ENCODE measurements at regions not wholly inside any gene's neighbourhood (a gene's known extent, or its start where the extent isn't known, plus 50 kb on each side); places are given as distances from the start of the nearest gene placed in this dataset.

- no peak for DNase-seq (ENCODE audit: low read depth, low spot score)
- no peaks in the 10 kb centered on the region; a peak in 1 of 4 replicates for H3K27me3 ChIP-seq (replicated peaks in 1 of 2; ENCODE audit: control insufficient read depth in 2 of 2, insufficient read depth in 2 of 2, low read length in 1 of 2)
- H3K79me2 ChIP-seq (ENCODE audit: control insufficient read depth, insufficient read depth, low read length): no peaks in the 10 kb centered on the region
- H2AFZ ChIP-seq (ENCODE audit: control insufficient read depth, low read depth, low read length): no peak overlapping the region
- in situ Hi-C loops (cut with MboI) (no loop called here), intact Hi-C loops (cut with micrococcal nuclease; ENCODE audit: unreplicated experiment) (no loop called here)
- CTCF ChIA-PET: no interaction called here
- TF ChIP-seq MTA2 (IDR thresholded peaks at IDR 0.05; ENCODE audit: low read depth) (no peak), FOS (IDR thresholded peaks at IDR 0.05; ENCODE audit: borderline replicate concordance, extremely low read depth, insufficient read length) (no peak), SP1 (IDR thresholded peaks at IDR 0.05; ENCODE audit: low read depth, low read length) (no peak), GABPA (IDR thresholded peaks at IDR 0.05; ENCODE audit: low read depth) (no peak), USF2 (IDR thresholded peaks at IDR 0.05; ENCODE audit: borderline replicate concordance, low read depth, low read length) (no peak), CBX3 (IDR thresholded peaks at IDR 0.05; ENCODE audit: borderline replicate concordance, low read depth) (no peak), ZBTB40 (IDR thresholded peaks at IDR 0.05; ENCODE audit: borderline replicate concordance) (no peak), POU2F2 (IDR thresholded peaks at IDR 0.05; ENCODE audit: borderline replicate concordance, low read depth, low read length) (no peak), HSF1 (IDR thresholded peaks at IDR 0.05; ENCODE audit: low read depth, low read length) (no peak), IKZF2 (IDR thresholded peaks at IDR 0.05) (no peak), SUZ12 (IDR thresholded peaks at IDR 0.05; ENCODE audit: unreplicated experiment) (no peak), EGR1 (IDR thresholded peaks at IDR 0.05; ENCODE audit: borderline replicate concordance in 1 of 2, low read depth in 2 of 2, low read length in 2 of 2) (no peak), NR2C2 (IDR thresholded peaks at IDR 0.05; ENCODE audit: borderline replicate concordance, control insufficient read depth, insufficient read length, low read depth) (no peak)
- H3K9me3 ChIP-seq (replicated peaks; ENCODE audit: control insufficient read depth, insufficient read depth, low read length): no peaks in the 10 kb centered on the region
- BruUV-seq (replicated peaks): no TSS peak
- POLR2A ChIA-PET: no interaction called here
- H3K27ac ChIP-seq (ENCODE audit: control insufficient read depth, insufficient read depth): no peak overlapping the region
- RAD21 ChIA-PET (ENCODE audit: unreplicated experiment): no interaction called here
- H3K4me3 ChIP-seq: no peak overlapping the region
- no peak for ATAC-seq
- H3K4me1 ChIP-seq (ENCODE audit: control insufficient read depth, insufficient read depth, low read length): no peaks in the 10 kb centered on the region
- no peaks in the 10 kb centered on the region for H3K36me3 ChIP-seq (ENCODE audit: control insufficient read depth in 2 of 2, insufficient read depth in 2 of 2, low read length in 1 of 2)
- no peaks in the 10 kb centered on the region for H4K20me1 ChIP-seq (ENCODE audit: control insufficient read depth, insufficient read depth)
- SMC1A ChIA-PET (ENCODE audit: uncharacterized antibody, unreplicated experiment): no interaction called here
- H3K9ac ChIP-seq (ENCODE audit: control insufficient read depth, insufficient read depth, low read length): no peak overlapping the region
- FAIRE-seq: no peak
- H3K4me2 ChIP-seq (ENCODE audit: control insufficient read depth, insufficient read depth): no peak overlapping the region
These were observed 220.7 kb downstream of the MZT1 start for GRCh38 chr13:72506706-72507105.
